Ovary (tissue), 3 donors: ENCODE measurements at regions not wholly inside any gene's neighbourhood (a gene's known extent, or its start where the extent isn't known, plus 50 kb on each side); places are given as distances from the start of the nearest gene placed in this dataset.

ENCODE experiments used
- CTCF ChIP-seq, 3 donors: fragments of 450-650 bp in 2 of 3; fragments of 200-600 bp in 1 of 3; IDR thresholded peaks; one replicate each; pipeline versions ENCODE4 v1.5.1 to v1.8.0; 2016 to 2022; ENCODE audit warnings: antibody characterized with exemption in 3 of 3, mild to moderate bottlenecking in 1 of 3
- POLR2A ChIP-seq: fragments of 450-650 bp; IDR thresholded peaks from one replicate; pipeline ENCODE4 v1.6.1; 2017; ENCODE audit warnings: antibody characterized with exemption, mild to moderate bottlenecking, moderate library complexity
- donor health status: DM: no; HTN: no; CAD: no.

- TF ChIP-seq CTCF (IDR thresholded peaks at IDR 0.05) (no peak), POLR2A (no peak)
These were observed 134.5 kb upstream of the SEMA6A start for GRCh38 chr5:116709082-116709481.
